ENCODE measurements at regions not wholly inside any gene's neighbourhood (a gene's known extent, or its start where the extent isn't known, plus 50 kb on each side); places are given as distances from the start of the nearest gene placed in this dataset.

GRCh38 chr2:22812065-22812680 is 572.8 kb upstream of the KLHL29 start:
- no peak for DNase-seq (ENCODE audit: low spot score)
- TF ChIP-seq CTCF (conservative IDR thresholded peaks at IDR 0.05; ENCODE audit: low read depth): no peak
- H3K27ac ChIP-seq: no peak overlapping the region
- POLR2A ChIA-PET (ENCODE audit: low non-redundant PET): interaction anchor here (0.6 kb wide), 1 partner anchor 166 kb away, joined by 3 read pairs; no protein-coding TSS in a partner anchor
- CTCF ChIA-PET: no interaction called here

- no peak overlapping the region for H3K27ac ChIP-seq
- no peak for TF ChIP-seq CTCF (conservative IDR thresholded peaks at IDR 0.05; ENCODE audit: low read depth)
- POLR2A ChIA-PET (ENCODE audit: low non-redundant PET): no interaction called here
- DNase-seq (ENCODE audit: low spot score): no peak
- CTCF ChIA-PET: no interaction called here
Observed at GRCh38 chr2:22817197-22817596, 567.8 kb upstream of the KLHL29 start.

- DNase-seq (ENCODE audit: low spot score): no peak
- no peak for TF ChIP-seq CTCF (conservative IDR thresholded peaks at IDR 0.05; ENCODE audit: low read depth)
- ChIA-PET POLR2A (ENCODE audit: low non-redundant PET) (no interaction called here), CTCF (no interaction called here)
- no peak overlapping the region for H3K27ac ChIP-seq
Observed at GRCh38 chr2:22821458-22821857, 563.5 kb upstream of the KLHL29 start.

- TF ChIP-seq CTCF (conservative IDR thresholded peaks at IDR 0.05; ENCODE audit: low read depth): no peak
- CTCF ChIA-PET: no interaction called here
- H3K27ac ChIP-seq: no peak overlapping the region
- no peak for DNase-seq (ENCODE audit: low spot score)
- POLR2A ChIA-PET (ENCODE audit: low non-redundant PET): no interaction called here
Observed at GRCh38 chr2:22822835-22823234, 562.1 kb upstream of the KLHL29 start.

GRCh38 chr2:22824618-22825017 is 560.4 kb upstream of the KLHL29 start:
- POLR2A ChIA-PET (ENCODE audit: low non-redundant PET): no interaction called here
- no peak for DNase-seq (ENCODE audit: low spot score)
- no peak for TF ChIP-seq CTCF (conservative IDR thresholded peaks at IDR 0.05; ENCODE audit: low read depth)
- CTCF ChIA-PET: no interaction called here
- no peak overlapping the region for H3K27ac ChIP-seq

- H3K27ac ChIP-seq: no peak overlapping the region
- no peak for TF ChIP-seq CTCF (conservative IDR thresholded peaks at IDR 0.05; ENCODE audit: low read depth)
- ChIA-PET POLR2A (ENCODE audit: low non-redundant PET) (no interaction called here), CTCF (no interaction called here)
- DNase-seq (ENCODE audit: low spot score): no peak
Observed at GRCh38 chr2:22826703-22827102, 558.3 kb upstream of the KLHL29 start.

GRCh38 chr2:22829791-22830190 is 555.2 kb upstream of the KLHL29 start:
- DNase-seq (ENCODE audit: low spot score): no peak
- ChIA-PET CTCF (no interaction called here), POLR2A (ENCODE audit: low non-redundant PET) (no interaction called here)
- H3K27ac ChIP-seq: no peak overlapping the region
- TF ChIP-seq CTCF (conservative IDR thresholded peaks at IDR 0.05; ENCODE audit: low read depth): no peak
